ENCODE measurements at regions not wholly inside any gene's neighbourhood (a gene's known extent, or its start where the extent isn't known, plus 50 kb on each side); places are given as distances from the start of the nearest gene placed in this dataset.

GRCh38 chr19:29337029-29337428 is 124.1 kb upstream of the UQCRFS1 start:
- no peak for TF ChIP-seq CTCF (IDR thresholded peaks at IDR 0.05; ENCODE audit: borderline replicate concordance, extremely low read depth, low read length, poor library complexity, severe bottlenecking)
- TF ChIP-seq EZH2 (IDR thresholded peaks at IDR 0.05; ENCODE audit: borderline replicate concordance, low read depth, low read length, severe bottlenecking) = no peak

Data from DND-41 (cell line).